Spleen (tissue), 7 donors: ENCODE measurements at regions not wholly inside any gene's neighbourhood (a gene's known extent, or its start where the extent isn't known, plus 50 kb on each side); places are given as distances from the start of the nearest gene placed in this dataset.

Experiments used
- POLR2A ChIP-seq, 3 donors: fragments of 450-650 bp; IDR thresholded peaks; one replicate each; pipeline ENCODE4 v1.5.1; 2017; ENCODE audit warnings: antibody characterized with exemption in 3 of 3, mild to moderate bottlenecking in 1 of 3
- POLR2AphosphoS5 ChIP-seq, 3 donors: sonication (generic); formaldehyde crosslinking; IDR thresholded peaks; one replicate each; pipeline ENCODE4 v1.5.1; 2017; ENCODE audit warnings: antibody characterized with exemption in 3 of 3
- TF ChIP-seq, protein P1 (sequence below), 11 experiments: fragments of 200-600 bp in 7 of 11; fragments of 450-650 bp in 4 of 11; sonication (generic) in 4 of 11; IDR thresholded peaks in 8 of 11; conservative IDR thresholded peaks in 3 of 11; 1 replicate in 7 of 11; 2 replicates in 4 of 11; pipeline versions ENCODE4 v1.4.0 to v1.8.0; 2016 to 2021; ENCODE audit warnings: antibody characterized with exemption in 11 of 11, inconsistent platforms in 4 of 11, mild to moderate bottlenecking in 1 of 11
- donor health status: DM: no; HTN: no; CAD: no; lungs with moderate emphysema.
- donor health status: DM: no; HTN: no; CAD: no.
- donor health status: DM: no; HTN: no; CAD: no.

DNA sequence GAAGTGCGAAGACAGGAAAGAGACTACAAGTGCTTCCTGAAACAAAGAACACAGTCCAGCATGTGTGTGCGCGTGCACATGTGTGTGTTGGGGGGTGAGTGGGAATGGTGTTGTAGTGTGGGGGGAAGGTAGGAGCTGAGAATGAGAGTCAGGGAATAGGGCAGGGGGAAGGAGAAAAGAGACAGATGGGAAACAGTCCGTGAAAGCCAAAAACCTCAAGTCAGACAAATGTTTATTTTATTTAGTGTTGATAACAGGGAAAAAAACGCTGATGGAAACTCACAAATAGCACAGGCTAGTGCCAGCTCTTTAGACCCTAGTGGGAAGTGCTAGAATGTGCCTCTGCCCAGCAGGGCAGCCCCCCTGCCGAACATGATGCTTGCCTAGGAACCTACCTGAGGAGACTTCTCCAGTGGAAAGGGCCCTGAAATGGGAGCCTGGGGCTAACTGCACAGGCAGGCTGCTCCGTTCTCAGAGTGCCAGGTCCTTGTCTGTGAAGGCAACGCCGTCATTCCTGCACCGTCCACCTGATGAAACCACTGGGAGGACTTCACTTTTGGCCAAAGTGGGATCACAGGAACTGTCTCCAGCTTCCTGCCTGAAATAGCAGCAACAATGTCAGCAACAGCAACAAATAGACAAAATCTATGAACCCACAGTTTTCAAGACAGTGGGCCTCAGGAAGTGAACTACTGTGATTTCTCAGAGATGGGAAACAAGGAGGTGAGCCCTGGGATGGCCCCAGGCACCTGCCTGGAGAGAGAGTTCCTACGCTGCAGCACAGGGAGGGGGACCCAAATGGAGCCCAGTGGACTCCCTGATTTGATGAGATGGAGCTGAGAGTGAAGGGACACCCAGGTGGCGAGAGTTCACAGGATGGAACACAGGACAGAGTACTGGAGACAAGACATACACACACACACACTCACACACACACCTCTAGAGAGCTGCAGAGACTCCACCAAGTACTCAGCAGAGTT, 379.7 kb downstream of the RPS24 start:
- TF ChIP-seq POLR2A (IDR thresholded peaks at IDR 0.05) (no peak), POLR2AphosphoS5 (IDR thresholded peaks at IDR 0.05) (no peak)
- TF ChIP-seq, protein P1, sequence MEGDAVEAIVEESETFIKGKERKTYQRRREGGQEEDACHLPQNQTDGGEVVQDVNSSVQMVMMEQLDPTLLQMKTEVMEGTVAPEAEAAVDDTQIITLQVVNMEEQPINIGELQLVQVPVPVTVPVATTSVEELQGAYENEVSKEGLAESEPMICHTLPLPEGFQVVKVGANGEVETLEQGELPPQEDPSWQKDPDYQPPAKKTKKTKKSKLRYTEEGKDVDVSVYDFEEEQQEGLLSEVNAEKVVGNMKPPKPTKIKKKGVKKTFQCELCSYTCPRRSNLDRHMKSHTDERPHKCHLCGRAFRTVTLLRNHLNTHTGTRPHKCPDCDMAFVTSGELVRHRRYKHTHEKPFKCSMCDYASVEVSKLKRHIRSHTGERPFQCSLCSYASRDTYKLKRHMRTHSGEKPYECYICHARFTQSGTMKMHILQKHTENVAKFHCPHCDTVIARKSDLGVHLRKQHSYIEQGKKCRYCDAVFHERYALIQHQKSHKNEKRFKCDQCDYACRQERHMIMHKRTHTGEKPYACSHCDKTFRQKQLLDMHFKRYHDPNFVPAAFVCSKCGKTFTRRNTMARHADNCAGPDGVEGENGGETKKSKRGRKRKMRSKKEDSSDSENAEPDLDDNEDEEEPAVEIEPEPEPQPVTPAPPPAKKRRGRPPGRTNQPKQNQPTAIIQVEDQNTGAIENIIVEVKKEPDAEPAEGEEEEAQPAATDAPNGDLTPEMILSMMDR (IDR thresholded peaks at IDR 0.05 in 8 of 11, conservative IDR thresholded peaks at IDR 0.05 in 3 of 11): no peak
